ENCODE measurements at regions not wholly inside any gene's neighbourhood (a gene's known extent, or its start where the extent isn't known, plus 50 kb on each side); places are given as distances from the start of the nearest gene placed in this dataset.

- no peak for DNase-seq (ENCODE audit: low read depth, low spot score)
Observed at GRCh38 chr13:104597546-104598180, 1531.4 kb upstream of the SLC10A2 start.

GRCh38 chr13:104595511-104595910, 1529.3 kb upstream of the SLC10A2 start:
- no peak for DNase-seq (ENCODE audit: low read depth, low spot score)

GRCh38 chr13:104594806-104595205, 1528.6 kb upstream of the SLC10A2 start:
- no peak for DNase-seq (ENCODE audit: low read depth, low spot score)

- no peak for DNase-seq (ENCODE audit: low read depth, low spot score)
Observed at GRCh38 chr13:104593693-104594092, 1527.5 kb upstream of the SLC10A2 start.

- DNase-seq (ENCODE audit: low read depth, low spot score), result no peak
Observed at GRCh38 chr13:104593251-104593576, 1527.0 kb upstream of the SLC10A2 start.

GRCh38 chr13:104592545-104593250, 1526.5 kb upstream of the SLC10A2 start:
- DNase-seq (ENCODE audit: low read depth, low spot score), result no peak

GRCh38 chr13:104592127-104592526, 1525.9 kb upstream of the SLC10A2 start:
- no peak for DNase-seq (ENCODE audit: low read depth, low spot score)

- DNase-seq (ENCODE audit: low read depth, low spot score), result peak; percentile 2
Observed at GRCh38 chr13:104586051-104586746, 1520.0 kb upstream of the SLC10A2 start.

- DNase-seq (ENCODE audit: low read depth, low spot score), result no peak
Observed at GRCh38 chr13:104584481-104584880, 1518.3 kb upstream of the SLC10A2 start.

- no peak for DNase-seq (ENCODE audit: low read depth, low spot score)
Observed at GRCh38 chr13:104580931-104581330, 1514.7 kb upstream of the SLC10A2 start.

- no peak for DNase-seq (ENCODE audit: low read depth, low spot score)
Observed at GRCh38 chr13:104577071-104577815, 1511.0 kb upstream of the SLC10A2 start.

GRCh38 chr13:104571893-104572229, 1505.6 kb upstream of the SLC10A2 start:
- no peak for DNase-seq (ENCODE audit: low read depth, low spot score)

- no peak for DNase-seq (ENCODE audit: low read depth, low spot score)
Observed at GRCh38 chr13:104571161-104571892, 1505.1 kb upstream of the SLC10A2 start.

GRCh38 chr13:104567114-104567513, 1500.9 kb upstream of the SLC10A2 start:
- DNase-seq (ENCODE audit: low read depth, low spot score), result no peak

- no peak for DNase-seq (ENCODE audit: low read depth, low spot score)
Observed at GRCh38 chr13:104565888-104566287, 1499.7 kb upstream of the SLC10A2 start.

GRCh38 chr13:104553896-104554295, 1487.7 kb upstream of the SLC10A2 start:
- DNase-seq (ENCODE audit: low read depth, low spot score), result no peak

GRCh38 chr13:104553186-104553585, 1487.0 kb upstream of the SLC10A2 start:
- DNase-seq (ENCODE audit: low read depth, low spot score), result no peak

- DNase-seq (ENCODE audit: low read depth, low spot score), result no peak
Observed at GRCh38 chr13:104534847-104535246, 1468.6 kb upstream of the SLC10A2 start.

GRCh38 chr13:104532132-104532531, 1465.9 kb upstream of the SLC10A2 start:
- DNase-seq (ENCODE audit: low read depth, low spot score), result no peak

GRCh38 chr13:104530741-104531140, 1464.5 kb upstream of the SLC10A2 start:
- DNase-seq (ENCODE audit: low read depth, low spot score), result no peak

- no peak for DNase-seq (ENCODE audit: low read depth, low spot score)
Observed at GRCh38 chr13:104526561-104526960, 1460.3 kb upstream of the SLC10A2 start.

Data from pulmonary artery endothelial cell (primary cell).